ENCODE measurements at regions not wholly inside any gene's neighbourhood (a gene's known extent, or its start where the extent isn't known, plus 50 kb on each side); places are given as distances from the start of the nearest gene placed in this dataset.

DNA sequence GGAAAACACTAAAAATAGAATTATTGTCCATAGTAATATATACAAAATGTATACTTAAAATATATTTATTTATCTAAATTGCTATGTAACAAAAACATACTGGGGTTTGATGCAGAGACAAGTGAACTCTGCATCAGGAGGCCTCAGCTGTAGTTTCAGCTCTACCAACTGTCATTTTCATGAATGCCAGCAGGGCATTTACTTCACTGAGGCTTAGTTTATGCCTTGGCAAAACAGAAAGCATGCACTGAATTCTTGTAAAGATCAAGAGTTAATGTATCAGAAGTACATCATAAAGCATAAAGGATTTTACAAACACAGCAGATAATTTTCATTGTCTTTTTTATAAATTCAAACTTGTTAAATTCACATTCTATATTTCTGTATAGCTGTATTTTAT, 577.0 kb downstream of the C4orf33 start:
- no peak for FAIRE-seq
- Histone ChIP-seq H3K27me3 (no peaks in the 10 kb centered on the region), H3K36me3 (no peaks in the 10 kb centered on the region), H3K4me3 (no peak overlapping the region), H3K4me1 (no peaks in the 10 kb centered on the region), H3K27ac (no peak overlapping the region), H3K9me3 (no peaks in the 10 kb centered on the region)
- ATAC-seq, result no peak
- intact Hi-C loops (cut with DNase I), result no loop called here
- TF ChIP-seq, protein P1, sequence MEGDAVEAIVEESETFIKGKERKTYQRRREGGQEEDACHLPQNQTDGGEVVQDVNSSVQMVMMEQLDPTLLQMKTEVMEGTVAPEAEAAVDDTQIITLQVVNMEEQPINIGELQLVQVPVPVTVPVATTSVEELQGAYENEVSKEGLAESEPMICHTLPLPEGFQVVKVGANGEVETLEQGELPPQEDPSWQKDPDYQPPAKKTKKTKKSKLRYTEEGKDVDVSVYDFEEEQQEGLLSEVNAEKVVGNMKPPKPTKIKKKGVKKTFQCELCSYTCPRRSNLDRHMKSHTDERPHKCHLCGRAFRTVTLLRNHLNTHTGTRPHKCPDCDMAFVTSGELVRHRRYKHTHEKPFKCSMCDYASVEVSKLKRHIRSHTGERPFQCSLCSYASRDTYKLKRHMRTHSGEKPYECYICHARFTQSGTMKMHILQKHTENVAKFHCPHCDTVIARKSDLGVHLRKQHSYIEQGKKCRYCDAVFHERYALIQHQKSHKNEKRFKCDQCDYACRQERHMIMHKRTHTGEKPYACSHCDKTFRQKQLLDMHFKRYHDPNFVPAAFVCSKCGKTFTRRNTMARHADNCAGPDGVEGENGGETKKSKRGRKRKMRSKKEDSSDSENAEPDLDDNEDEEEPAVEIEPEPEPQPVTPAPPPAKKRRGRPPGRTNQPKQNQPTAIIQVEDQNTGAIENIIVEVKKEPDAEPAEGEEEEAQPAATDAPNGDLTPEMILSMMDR (IDR thresholded peaks at IDR 0.05), result no peak
- no peak for DNase-seq

DNA sequence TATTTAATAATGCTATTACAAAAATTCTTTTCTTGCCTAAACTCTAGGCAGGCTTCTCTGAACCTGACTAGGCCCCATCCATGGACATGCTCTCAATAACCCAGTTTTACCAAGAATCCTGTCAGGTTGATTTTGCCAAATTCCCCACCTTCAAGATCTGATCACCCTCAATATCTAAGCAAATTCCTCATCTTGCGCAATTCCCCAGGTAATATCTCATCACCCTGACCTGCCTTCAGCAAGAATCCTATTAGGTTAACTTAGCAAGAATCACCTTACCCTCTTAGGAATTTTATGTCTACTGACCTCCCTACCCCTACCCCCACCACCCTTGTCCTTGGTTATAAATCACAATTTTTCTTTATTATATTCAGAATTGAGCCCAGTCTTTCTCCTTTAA, 579.1 kb downstream of the C4orf33 start:
- Histone ChIP-seq H3K27me3 (no peaks in the 10 kb centered on the region), H3K4me1 (no peaks in the 10 kb centered on the region), H3K36me3 (no peaks in the 10 kb centered on the region), H3K9me3 (no peaks in the 10 kb centered on the region), H3K4me3 (no peak overlapping the region), H3K27ac (no peak overlapping the region)
- TF ChIP-seq, protein P1 (IDR thresholded peaks at IDR 0.05), result no peak
- DNase-seq (no peak), FAIRE-seq (no peak), ATAC-seq (no peak)
- 92 to 93% methylated on average over 1 of the region's 1 CpG for WGBS, 2 donors
- intact Hi-C loops (cut with DNase I), result no loop called here

DNA sequence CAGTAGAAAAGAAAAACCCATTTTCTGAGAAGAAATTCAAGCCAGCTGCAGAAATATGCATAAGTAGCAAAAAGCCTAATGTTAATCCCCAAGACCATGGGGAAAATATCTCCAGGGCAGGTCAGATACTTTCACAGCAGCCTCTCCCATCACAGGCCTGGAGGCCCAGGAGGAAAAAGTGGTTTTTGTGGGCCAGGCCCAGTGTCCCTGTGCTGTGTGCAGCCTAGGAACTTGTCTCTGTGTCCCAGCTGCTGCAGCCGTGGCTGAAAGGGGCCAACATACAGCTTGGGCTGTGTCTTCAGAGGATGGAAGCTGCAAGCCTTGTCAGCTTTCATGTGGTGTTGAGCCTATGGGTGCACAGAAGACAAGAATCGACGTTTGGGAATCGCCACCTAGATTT, 581.0 kb downstream of the C4orf33 start:
- FAIRE-seq, result no peak

DNA sequence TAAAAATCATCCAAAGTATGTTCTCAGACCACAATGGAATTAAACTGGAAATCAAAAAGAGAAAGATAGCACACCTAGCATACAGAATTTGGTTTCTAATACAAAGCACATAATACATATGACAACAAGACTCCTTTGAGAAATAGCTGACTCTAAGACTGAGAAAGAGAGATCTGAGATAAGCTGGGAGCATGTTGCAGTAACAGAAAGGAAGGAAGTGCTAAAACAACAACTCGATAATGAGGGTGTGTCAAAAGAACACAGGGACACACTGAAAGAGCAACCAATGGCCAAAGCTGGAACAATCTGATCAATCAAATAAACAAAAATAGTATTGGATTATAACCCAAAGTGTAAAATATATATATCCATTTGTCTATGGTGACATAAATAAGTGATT, 586.6 kb downstream of the C4orf33 start:
- 52 to 67% methylated on average over 1 of the region's 1 CpG for WGBS, 2 donors
- Histone ChIP-seq H3K27ac (no peak overlapping the region), H3K4me1 (no peaks in the 10 kb centered on the region), H3K4me3 (no peak overlapping the region), H3K9me3 (no peaks in the 10 kb centered on the region), H3K27me3 (no peaks in the 10 kb centered on the region), H3K36me3 (no peaks in the 10 kb centered on the region)
- FAIRE-seq (no peak), ATAC-seq (no peak), DNase-seq (no peak)
- TF ChIP-seq, protein P1 (IDR thresholded peaks at IDR 0.05), result no peak
- intact Hi-C loops (cut with DNase I), result no loop called here

More for the DNA sequence above, 581.0 kb downstream of the C4orf33 start:
- Histone ChIP-seq H3K4me3 (no peak overlapping the region), H3K4me1 (no peaks in the 10 kb centered on the region), H3K27me3 (no peaks in the 10 kb centered on the region), H3K27ac (no peak overlapping the region), H3K36me3 (no peaks in the 10 kb centered on the region), H3K9me3 (no peaks in the 10 kb centered on the region)
- ATAC-seq (no peak), DNase-seq (peak in 1 of 6 donors; percentile 24)
- TF ChIP-seq, protein P1 (IDR thresholded peaks at IDR 0.05), result no peak
- intact Hi-C loops (cut with DNase I), result no loop called here
- WGBS, 2 donors, result 77 to 81% methylated on average over 4 of the region's 4 CpGs

DNA sequence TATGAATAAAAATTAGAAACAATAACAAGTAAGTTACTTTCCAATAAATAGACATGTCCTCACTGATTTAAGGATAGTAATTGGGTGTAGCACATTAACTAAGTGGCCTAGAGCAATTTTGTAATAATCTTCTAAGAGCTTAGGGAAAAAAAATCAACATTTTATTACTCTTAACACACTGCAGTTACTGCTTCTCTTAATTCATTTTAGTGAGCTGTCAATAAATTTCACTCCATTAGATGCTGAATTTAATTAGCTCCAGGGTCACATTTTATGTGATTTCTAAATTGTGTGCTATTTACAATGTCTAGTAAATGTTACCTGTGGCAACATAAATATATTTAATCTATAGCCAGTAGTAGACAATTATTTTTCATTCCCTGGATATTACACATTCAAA, 612.0 kb downstream of the C4orf33 start:
- ATAC-seq (no peak), FAIRE-seq (no peak), DNase-seq (no peak)
- H3K9me3 ChIP-seq, result no peaks in the 10 kb centered on the region
- H3K36me3 ChIP-seq, result no peaks in the 10 kb centered on the region
- intact Hi-C loops (cut with DNase I), result no loop called here
- TF ChIP-seq, protein P1 (IDR thresholded peaks at IDR 0.05), result no peak
- no peak overlapping the region for H3K27ac ChIP-seq
- no peaks in the 10 kb centered on the region for H3K27me3 ChIP-seq
- H3K4me1 ChIP-seq, result no peaks in the 10 kb centered on the region
- H3K4me3 ChIP-seq, result no peak overlapping the region

All from pancreas (tissue), 10 donors.